Astrocyte (in vitro differentiated cells and primary cell): ENCODE measurements at regions not wholly inside any gene's neighbourhood (a gene's known extent, or its start where the extent isn't known, plus 50 kb on each side); places are given as distances from the start of the nearest gene placed in this dataset.

Source experiments
- EZH2 ChIP-seq: IDR thresholded peaks from 2 replicates; pipeline ENCODE4 v1.6.1; 2012; ENCODE audit warnings: mild to moderate bottlenecking, low read length, inconsistent platforms; ENCODE audit not compliant: insufficient read depth
- TF ChIP-seq, protein P1 (sequence below): IDR thresholded peaks from 2 replicates; pipeline ENCODE4 v1.5.1; 2011; ENCODE audit warnings: low read depth, mild to moderate bottlenecking, inconsistent platforms, low read length, moderate library complexity; ENCODE audit not compliant: insufficient read depth

DNA sequence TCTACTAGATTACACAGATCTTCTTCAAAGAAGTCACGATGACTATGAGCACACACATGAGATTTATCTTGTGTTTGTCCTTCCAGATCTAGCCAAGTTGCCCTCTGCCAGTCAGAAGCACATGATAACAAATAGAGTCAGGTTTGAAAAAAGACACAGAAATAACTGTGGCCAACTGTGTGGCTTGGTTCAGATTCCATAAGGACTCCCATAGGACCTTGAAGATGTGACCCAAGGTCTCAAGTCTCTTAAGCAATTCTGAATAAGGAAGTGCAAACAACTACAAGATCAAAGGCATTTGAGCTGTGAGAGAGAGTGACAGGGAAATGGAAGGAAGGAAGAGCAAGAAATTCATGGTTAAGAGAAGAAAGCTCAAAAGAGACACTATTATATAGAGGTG lies 194.0 kb downstream of the PLPP3 start:
- TF ChIP-seq, protein P1, sequence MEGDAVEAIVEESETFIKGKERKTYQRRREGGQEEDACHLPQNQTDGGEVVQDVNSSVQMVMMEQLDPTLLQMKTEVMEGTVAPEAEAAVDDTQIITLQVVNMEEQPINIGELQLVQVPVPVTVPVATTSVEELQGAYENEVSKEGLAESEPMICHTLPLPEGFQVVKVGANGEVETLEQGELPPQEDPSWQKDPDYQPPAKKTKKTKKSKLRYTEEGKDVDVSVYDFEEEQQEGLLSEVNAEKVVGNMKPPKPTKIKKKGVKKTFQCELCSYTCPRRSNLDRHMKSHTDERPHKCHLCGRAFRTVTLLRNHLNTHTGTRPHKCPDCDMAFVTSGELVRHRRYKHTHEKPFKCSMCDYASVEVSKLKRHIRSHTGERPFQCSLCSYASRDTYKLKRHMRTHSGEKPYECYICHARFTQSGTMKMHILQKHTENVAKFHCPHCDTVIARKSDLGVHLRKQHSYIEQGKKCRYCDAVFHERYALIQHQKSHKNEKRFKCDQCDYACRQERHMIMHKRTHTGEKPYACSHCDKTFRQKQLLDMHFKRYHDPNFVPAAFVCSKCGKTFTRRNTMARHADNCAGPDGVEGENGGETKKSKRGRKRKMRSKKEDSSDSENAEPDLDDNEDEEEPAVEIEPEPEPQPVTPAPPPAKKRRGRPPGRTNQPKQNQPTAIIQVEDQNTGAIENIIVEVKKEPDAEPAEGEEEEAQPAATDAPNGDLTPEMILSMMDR = no peak
- TF ChIP-seq EZH2 = no peak
